Effector CD4-positive, alpha-beta T cell (primary cell): ENCODE measurements at regions not wholly inside any gene's neighbourhood (a gene's known extent, or its start where the extent isn't known, plus 50 kb on each side); places are given as distances from the start of the nearest gene placed in this dataset.
"Not testable (repeated sequence)": the region's sequence is repeated elsewhere in the genome, so short reads cannot be mapped to it uniquely, and the experiment has no call there.

ENCODE experiments used
- DNase-seq: peaks from one replicate; pipeline ENCODE4 v3.0.0-alpha.2; 2020

DNA sequence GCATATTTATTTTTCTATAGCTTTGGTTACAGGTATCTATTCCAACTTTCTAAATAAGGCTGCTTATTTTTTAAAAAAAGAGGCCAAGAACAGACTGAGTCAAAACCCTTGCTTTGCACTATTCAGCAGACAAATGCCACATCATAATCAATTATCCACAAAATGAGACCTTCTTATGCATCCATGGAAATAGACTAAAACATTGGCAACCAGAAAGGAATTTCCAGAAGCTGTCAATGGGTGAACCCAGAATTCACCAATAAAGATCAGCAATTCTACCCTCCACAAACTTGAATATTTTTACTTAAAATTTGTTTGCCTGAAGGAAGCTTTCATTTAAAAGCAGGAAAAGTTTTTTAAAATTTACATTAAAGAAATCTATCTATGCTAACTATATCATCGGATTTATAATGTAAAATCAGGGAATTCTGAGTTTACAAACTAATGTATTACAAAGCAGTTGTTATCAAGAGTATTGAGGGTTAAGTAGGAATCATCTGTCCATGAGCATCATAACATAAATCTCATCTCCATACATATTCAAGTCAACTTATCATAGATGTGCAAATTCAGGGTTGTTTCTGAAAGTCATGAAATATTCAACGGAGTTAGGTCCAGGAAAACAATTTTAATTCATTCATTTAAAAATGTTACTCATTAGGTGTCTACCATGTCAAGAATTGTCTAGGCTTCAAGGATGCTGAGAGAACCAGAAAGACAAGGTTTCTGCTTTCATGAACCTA, 548.0 kb downstream of the SATB2 start:
- DNase-seq, result no peak

GRCh38 chr2:198905881-198906612, 551.7 kb downstream of the SATB2 start:
- no peak for DNase-seq

- no peak for DNase-seq
These were observed 555.8 kb downstream of the SATB2 start for GRCh38 chr2:198901894-198902293.

- no peak for DNase-seq
These were observed 557.6 kb downstream of the SATB2 start for GRCh38 chr2:198900141-198900540.

DNA sequence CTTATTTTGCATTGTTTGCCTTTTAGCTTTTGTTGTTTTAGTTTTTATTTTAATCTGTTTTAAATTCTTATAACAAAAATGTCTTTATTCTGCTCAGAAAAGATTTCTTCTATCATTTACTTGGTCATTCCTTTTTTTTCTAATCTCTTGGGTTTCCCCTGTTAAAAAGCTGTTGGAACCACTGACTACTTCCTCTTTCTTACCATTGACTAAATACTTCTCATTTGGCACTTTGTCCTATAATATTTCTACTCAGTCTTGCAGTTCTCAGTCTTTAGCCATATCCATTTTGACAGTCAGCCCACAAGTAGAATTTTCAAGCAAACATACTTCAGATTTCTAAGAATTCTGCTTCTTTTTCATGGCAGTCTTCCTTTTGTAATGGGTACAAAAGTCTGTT, 567.2 kb downstream of the SATB2 start:
- no peak for DNase-seq

DNA sequence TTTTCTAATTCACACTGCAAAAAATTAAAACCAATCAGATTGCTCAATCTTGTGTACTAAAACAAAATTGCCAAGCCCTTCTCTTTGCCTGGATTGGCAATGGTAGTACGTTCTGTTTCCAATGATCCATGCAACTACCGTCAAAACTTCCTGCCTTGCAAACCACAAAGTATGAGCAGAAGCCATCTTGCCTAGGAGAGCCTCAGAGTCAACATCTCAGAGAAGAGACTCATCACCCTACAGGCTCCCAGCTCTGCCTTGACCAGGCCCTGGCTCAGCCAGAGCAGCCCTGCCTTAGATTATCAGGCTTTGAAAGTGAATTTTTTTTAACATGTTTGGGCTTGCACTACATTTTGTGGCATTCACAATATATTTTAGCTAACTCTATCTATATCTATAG, 574.1 kb downstream of the SATB2 start:
- DNase-seq, result no peak

DNA sequence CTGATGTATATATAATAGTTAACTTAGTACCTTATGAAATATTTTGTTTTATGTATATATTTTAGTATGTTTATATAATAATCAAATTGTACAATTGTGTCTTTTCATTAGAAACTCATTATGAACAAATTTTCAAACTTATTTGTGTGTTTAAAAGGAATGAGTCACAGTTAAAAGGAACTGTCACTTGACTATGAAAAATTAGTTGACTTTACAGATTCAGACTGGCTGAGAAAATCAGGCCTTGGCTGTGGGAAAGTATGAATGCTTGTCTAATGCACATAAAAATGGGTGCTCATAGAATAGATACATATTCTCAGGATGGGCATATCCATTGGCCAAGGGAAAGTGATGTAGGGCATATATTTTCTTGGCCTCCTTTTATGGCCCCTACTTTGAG, 576.8 kb downstream of the SATB2 start:
- no peak for DNase-seq

GRCh38 chr2:198880421-198880820, 577.3 kb downstream of the SATB2 start:
- no peak for DNase-seq

DNA sequence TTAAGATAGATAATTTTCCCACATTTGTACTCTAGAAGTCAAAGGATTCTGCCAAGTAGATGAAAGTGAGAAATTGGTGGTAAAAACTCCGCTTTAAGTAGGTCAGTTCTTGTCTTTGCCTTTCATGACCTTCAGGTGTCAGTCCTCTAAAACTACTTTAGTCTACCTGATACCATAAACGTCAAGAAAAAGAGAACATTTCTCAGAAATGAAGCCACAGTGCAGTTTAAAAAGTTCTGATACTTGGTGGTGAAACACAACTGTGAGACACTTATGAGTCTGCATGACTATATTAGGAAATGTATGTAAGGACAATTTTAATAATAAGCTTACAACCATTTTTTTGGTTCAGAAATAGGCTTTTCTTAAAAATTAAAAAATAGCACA, 583.3 kb downstream of the SATB2 start:
- DNase-seq, result no peak

- DNase-seq, result no peak
These were observed 584.0 kb downstream of the SATB2 start for GRCh38 chr2:198873503-198874471.

- no peak for DNase-seq
These were observed 594.1 kb downstream of the SATB2 start for GRCh38 chr2:198863655-198864054.

GRCh38 chr2:198861080-198861479, 596.7 kb downstream of the SATB2 start:
- no peak for DNase-seq

- DNase-seq, result no peak
These were observed 600.5 kb downstream of the SATB2 start for GRCh38 chr2:198857246-198857645.

DNA sequence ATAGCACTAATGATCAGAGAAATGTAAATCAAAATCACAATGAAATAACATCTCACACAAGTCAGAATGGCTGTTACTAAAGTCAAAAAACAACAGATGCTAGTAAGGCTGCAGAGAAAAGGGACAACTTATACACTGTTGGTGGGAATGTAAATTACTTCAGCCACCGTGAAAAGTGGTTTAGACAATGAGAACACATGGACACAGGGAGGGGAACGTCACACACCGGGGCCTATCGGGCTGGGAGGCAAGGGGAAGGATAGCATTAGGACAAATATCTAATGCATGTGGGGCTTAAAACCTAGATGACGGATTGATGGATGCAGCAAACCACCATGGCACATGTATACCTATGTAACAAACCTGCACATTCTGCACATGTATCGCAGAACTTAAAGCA, 602.0 kb downstream of the SATB2 start:
- not testable (repeated sequence) for DNase-seq

GRCh38 chr2:198852248-198852647, 605.5 kb downstream of the SATB2 start:
- DNase-seq, result no peak

- no peak for DNase-seq
These were observed 632.2 kb downstream of the SATB2 start for GRCh38 chr2:198825534-198825933.

DNA sequence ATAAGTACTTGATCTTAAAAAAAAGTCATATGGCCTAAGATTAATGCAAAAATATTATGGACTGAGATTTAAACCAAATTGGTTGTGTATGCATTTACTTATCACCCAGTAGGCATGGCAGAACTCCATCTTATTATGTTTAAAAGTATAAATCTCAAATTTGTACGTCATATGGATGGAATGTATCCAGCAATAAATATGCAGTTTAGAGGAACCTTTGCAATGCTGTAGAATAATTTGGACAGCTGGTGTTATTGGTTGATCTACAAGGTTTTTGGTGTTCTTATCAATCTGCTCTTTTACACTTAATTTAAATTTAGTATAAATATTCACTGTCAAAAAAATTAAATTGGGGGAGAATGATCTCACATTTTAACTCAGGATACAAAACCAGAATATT, 640.2 kb downstream of the SATB2 start:
- DNase-seq, result no peak

DNA sequence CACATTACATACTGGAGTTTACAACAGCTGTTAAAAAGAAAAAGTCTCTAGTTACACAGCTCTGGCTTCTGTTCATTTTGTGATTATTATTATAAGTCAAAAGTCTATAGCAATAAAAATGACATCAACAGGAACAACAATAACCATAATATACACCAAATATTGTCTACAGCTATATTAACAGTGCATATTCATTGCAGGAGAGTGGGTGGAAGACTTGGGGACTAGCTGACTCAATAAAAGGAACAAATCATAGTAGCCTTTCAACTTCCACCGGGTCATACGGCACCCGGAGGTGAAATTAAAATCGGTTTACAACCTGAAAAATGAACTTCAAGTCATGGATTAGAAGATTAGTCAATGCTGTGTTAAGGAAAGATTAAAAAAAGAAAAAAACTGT, 642.1 kb downstream of the SATB2 start:
- DNase-seq, result no peak

GRCh38 chr2:198811198-198811597, 646.5 kb downstream of the SATB2 start:
- no peak for DNase-seq

- no peak for DNase-seq
These were observed 647.8 kb downstream of the SATB2 start for GRCh38 chr2:198809976-198810375.

DNA sequence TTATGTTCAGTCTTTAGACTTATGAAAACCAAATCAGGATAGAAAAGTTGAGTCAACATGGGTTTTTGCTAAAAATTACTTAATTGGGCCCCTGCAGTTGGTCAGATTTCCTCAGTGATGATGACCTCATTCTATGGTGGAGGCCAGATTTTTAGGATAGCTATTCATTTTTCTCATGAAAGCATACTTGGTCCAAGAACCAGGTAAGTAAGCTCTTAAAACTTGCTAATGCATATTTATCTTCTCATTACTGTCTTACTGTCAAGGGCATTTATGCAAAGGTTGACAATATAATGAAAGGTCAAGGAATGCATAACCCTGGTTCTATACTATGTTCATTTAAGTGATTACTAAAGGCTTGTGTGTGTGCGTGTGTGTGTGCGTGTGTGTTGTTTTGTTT, 650.6 kb downstream of the SATB2 start:
- no peak for DNase-seq

DNA sequence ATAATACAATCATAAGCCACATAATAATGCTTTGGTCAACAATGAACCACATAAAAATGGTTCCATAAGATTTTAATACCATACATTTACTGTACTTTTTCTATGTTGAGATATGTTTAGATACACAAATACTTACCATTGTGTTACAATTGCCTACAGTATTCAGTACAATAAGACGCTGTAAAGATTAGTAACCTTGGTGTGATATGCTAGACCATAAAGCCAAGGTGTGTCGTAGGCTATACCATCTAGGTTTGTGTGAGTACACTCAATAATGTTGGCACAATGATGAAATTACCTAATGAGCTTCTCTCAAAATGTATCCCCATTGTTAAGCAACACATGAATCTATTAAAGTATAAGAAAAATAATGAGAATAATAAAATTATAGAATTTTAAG, 662.3 kb downstream of the SATB2 start:
- no peak for DNase-seq

GRCh38 chr2:198791623-198792022, 666.1 kb downstream of the SATB2 start:
- DNase-seq, result no peak
